H9 (cell line): ENCODE measurements at regions not wholly inside any gene's neighbourhood (a gene's known extent, or its start where the extent isn't known, plus 50 kb on each side); places are given as distances from the start of the nearest gene placed in this dataset.

Experiments used
- DNase-seq: peaks from one replicate; pipeline ENCODE4 v3.0.0-alpha.2; 2017
- H2AFZ ChIP-seq: one replicate; pipeline ENCODE4 v1.6.1; 2013; ENCODE audit warnings: mild to moderate bottlenecking, low read length, control low read depth, moderate library complexity
- H2AK5ac ChIP-seq: 2 replicates; pipeline ENCODE4 v1.6.1; 2013; ENCODE audit warnings: low read length, control low read depth, mixed read lengths; ENCODE audit not compliant: insufficient read length
- H2BK120ac ChIP-seq: one replicate; pipeline ENCODE4 v1.6.1; 2013; ENCODE audit warnings: low read depth, mild to moderate bottlenecking, low read length, control low read depth, inconsistent platforms; ENCODE audit not compliant: poor library complexity, severe bottlenecking
- H2BK12ac ChIP-seq: 2 replicates; pipeline ENCODE4 v1.6.1; 2013; ENCODE audit warnings: low read length, control low read depth, mixed read lengths, low read depth; ENCODE audit not compliant: insufficient read length
- H2BK15ac ChIP-seq: 2 replicates; pipeline ENCODE4 v1.6.1; 2013; ENCODE audit warnings: low read depth, low read length, control low read depth
- H2BK20ac ChIP-seq: one replicate; pipeline ENCODE4 v1.6.1; 2013; ENCODE audit warnings: low read depth, mild to moderate bottlenecking, low read length, control low read depth, inconsistent platforms; ENCODE audit not compliant: poor library complexity, severe bottlenecking
- H2BK5ac ChIP-seq: 2 replicates; pipeline ENCODE4 v1.6.1; 2013; ENCODE audit warnings: low read length, control low read depth, mixed read lengths; ENCODE audit not compliant: insufficient read length
- H3K14ac ChIP-seq: 2 replicates; pipeline ENCODE4 v1.6.1; 2013; ENCODE audit warnings: low read length, control low read depth; ENCODE audit not compliant: insufficient read depth
- H3K18ac ChIP-seq: 2 replicates; pipeline ENCODE4 v1.6.1; 2013; ENCODE audit warnings: low read depth, mild to moderate bottlenecking, mixed read lengths, low read length, control low read depth; ENCODE audit not compliant: insufficient read length
- H3K23ac ChIP-seq: 2 replicates; pipeline ENCODE4 v1.6.1; 2013; ENCODE audit warnings: low read length, control low read depth, mixed read lengths, low read depth; ENCODE audit not compliant: insufficient read length
- H3K23me2 ChIP-seq: 2 replicates; pipeline ENCODE4 v1.6.1; 2013; ENCODE audit warnings: low read depth, mild to moderate bottlenecking, mixed read lengths, low read length, control low read depth; ENCODE audit not compliant: insufficient read length, poor library complexity, severe bottlenecking
- H3K27ac ChIP-seq: 2 replicates; pipeline ENCODE4 v1.5.1; 2013; ENCODE audit warnings: low read length, control low read depth, mixed read lengths, low read depth; ENCODE audit not compliant: insufficient read length
- H3K27me3 ChIP-seq: 2 replicates; pipeline ENCODE4 v1.6.1; 2013; ENCODE audit warnings: low read length, control low read depth, inconsistent platforms; ENCODE audit not compliant: insufficient read depth
- H3K4ac ChIP-seq: 2 replicates; pipeline ENCODE4 v1.6.1; 2013; ENCODE audit warnings: low read depth, mild to moderate bottlenecking, control low read depth, inconsistent platforms, low read length, moderate library complexity
- H3K4me1 ChIP-seq: 2 replicates; pipeline ENCODE4 v1.6.1; 2013; ENCODE audit warnings: low read length, control low read depth, inconsistent platforms; ENCODE audit not compliant: insufficient read depth
- H3K4me2 ChIP-seq: 2 replicates; pipeline ENCODE4 v1.6.1; 2013; ENCODE audit warnings: low read length, control low read depth, mixed read lengths; ENCODE audit not compliant: insufficient read length, insufficient read depth
- H3K56ac ChIP-seq: 2 replicates; pipeline ENCODE4 v1.6.1; 2013; ENCODE audit warnings: low read depth, mild to moderate bottlenecking, mixed read lengths, low read length, control low read depth; ENCODE audit not compliant: insufficient read length
- H3K79me1 ChIP-seq: 2 replicates; pipeline ENCODE4 v1.6.1; 2013; ENCODE audit warnings: low read depth, mild to moderate bottlenecking, moderate library complexity, low read length, control low read depth, inconsistent platforms; ENCODE audit not compliant: insufficient read depth, poor library complexity, severe bottlenecking
- H3K79me2 ChIP-seq: 2 replicates; pipeline ENCODE4 v1.6.1; 2013; ENCODE audit warnings: low read length, control low read depth, inconsistent platforms; ENCODE audit not compliant: insufficient read depth
- H3K9ac ChIP-seq: 2 replicates; pipeline ENCODE4 v1.6.1; 2013; ENCODE audit warnings: low read length, control low read depth, mixed read lengths; ENCODE audit not compliant: insufficient read length; ENCODE audit errors: extremely low read depth
- H3K9me3 ChIP-seq: one replicate; pipeline ENCODE4 v1.6.1; 2013; ENCODE audit warnings: low read depth, low read length, inconsistent platforms; ENCODE audit not compliant: control insufficient read depth
- H3T11ph ChIP-seq: one replicate; pipeline ENCODE4 v1.6.1; 2013; ENCODE audit warnings: mild to moderate bottlenecking, low read length, control low read depth, inconsistent platforms
- H4K20me1 ChIP-seq: one replicate; pipeline ENCODE4 v1.6.1; 2013; ENCODE audit not compliant: control insufficient read depth, insufficient read length, insufficient read depth
- H4K5ac ChIP-seq: 2 replicates; pipeline ENCODE4 v1.6.1; 2013; ENCODE audit warnings: low read depth, mild to moderate bottlenecking, mixed read lengths, low read length, control low read depth; ENCODE audit not compliant: insufficient read length
- H4K8ac ChIP-seq: replicated peaks from 2 replicates; pipeline ENCODE4 v1.6.1; 2013; ENCODE audit warnings: low read length, control low read depth, mixed read lengths, low read depth; ENCODE audit not compliant: insufficient read length
- H4K91ac ChIP-seq: 2 replicates; pipeline ENCODE4 v1.6.1; 2013; ENCODE audit warnings: low read depth, mild to moderate bottlenecking, moderate library complexity, mixed read lengths, low read length, control low read depth; ENCODE audit not compliant: insufficient read length
- H3K27ac Mint-ChIP-seq, 3 experiments: 2 replicates in 2 of 3; 3 replicates in 1 of 3; pipeline ENCODE4 v1.8.0; 2020 to 2021; ENCODE audit warnings: mixed read lengths in 3 of 3, mild to moderate bottlenecking in 1 of 3, moderate library complexity in 1 of 3
- H3K27me3 Mint-ChIP-seq: 2 replicates; pipeline ENCODE4 v1.8.0; 2021; ENCODE audit warnings: low read depth, mild to moderate bottlenecking, moderate library complexity, mixed read lengths
- H3K36me3 Mint-ChIP-seq, 3 experiments: 2 replicates in 2 of 3; 3 replicates in 1 of 3; pipeline ENCODE4 v1.8.0; 2020 to 2021; ENCODE audit warnings: low read depth in 3 of 3, mixed read lengths in 3 of 3; ENCODE audit not compliant: insufficient read depth in 1 of 3
- H3K4me1 Mint-ChIP-seq, 2 experiments: 2 replicates each; pipeline ENCODE4 v1.8.0; 2020; ENCODE audit warnings: mixed read lengths in 2 of 2
- H3K4me3 Mint-ChIP-seq, 2 experiments: 2 replicates in 1 of 2; 3 replicates in 1 of 2; pipeline ENCODE4 v1.8.0; 2020 to 2021; ENCODE audit warnings: mild to moderate bottlenecking in 2 of 2, mixed read lengths in 2 of 2, moderate library complexity in 1 of 2
- H3K9me3 Mint-ChIP-seq, 2 experiments: 2 replicates in 1 of 2; 3 replicates in 1 of 2; pipeline ENCODE4 v1.8.0; 2020; ENCODE audit warnings: mild to moderate bottlenecking in 2 of 2, mixed read lengths in 2 of 2, moderate library complexity in 1 of 2
- CTCF ChIP-seq: fragments of 200-600 bp; sonication (generic); conservative IDR thresholded peaks from 3 replicates; pipeline ENCODE4 v1.8.0; 2021; ENCODE audit warnings: antibody characterized with exemption, mild to moderate bottlenecking
- WGBS: extraction: QIAGEN DNeasy Blood & Tissue Kit; methylation state at CpG from one replicate; pipeline ENCODE4 v1.1.7; 2013; ENCODE audit warnings: missing lambda C conversion rate, low lambda C conversion rate, mixed read lengths; ENCODE audit not compliant: insufficient read length; ENCODE audit errors: extremely low coverage; 5-methylcytosine and 5-hydroxymethylcytosine counted together

- Histone ChIP-seq H2BK20ac (no peak overlapping the region), H3T11ph (no peak overlapping the region), H4K91ac (no peak overlapping the region), H3K27me3 (no peaks in the 10 kb centered on the region), H3K79me2 (no peaks in the 10 kb centered on the region), H3K9me3 (no peaks in the 10 kb centered on the region), H3K23me2 (no peaks in the 10 kb centered on the region), H3K4ac (no peak overlapping the region), H2BK5ac (no peak overlapping the region), H3K18ac (no peak overlapping the region), H4K8ac (no peak overlapping the region), H2AFZ (no peak overlapping the region), H3K14ac (no peak overlapping the region), H3K23ac (no peak overlapping the region), H3K9ac (no peak overlapping the region), H3K27ac (no peak overlapping the region), H3K56ac (no peak overlapping the region), H4K20me1 (no peaks in the 10 kb centered on the region), H2BK12ac (no peak overlapping the region), H2BK15ac (no peak overlapping the region), H3K4me2 (no peak overlapping the region), H4K5ac (no peak overlapping the region), H2AK5ac (no peak overlapping the region), H3K4me1 (peaks cover under 1% of the 10 kb centered on the region; the same call in 1 of the 2 replicates), H3K79me1 (no peaks in the 10 kb centered on the region), H2BK120ac (no peak overlapping the region)
- no peak overlapping the region for H3K4me3 Mint-ChIP-seq
- DNase-seq = no peak
- H3K9me3 Mint-ChIP-seq = peaks cover 9 to 10% of the 10 kb centered on the region in 2 experiments
- peaks cover 0 to 14% (median 5%) of the 10 kb centered on the region in 3 experiments; a peak in 5 of 7 replicates for H3K36me3 Mint-ChIP-seq
- no peak for TF ChIP-seq CTCF
- H3K4me1 Mint-ChIP-seq = peaks cover 1 to 2% of the 10 kb centered on the region in 2 experiments
- no CpG with 5 or more reads among the region's 3 CpGs for WGBS
- H3K27me3 Mint-ChIP-seq = no peaks in the 10 kb centered on the region
- H3K27ac Mint-ChIP-seq = no peak overlapping the region
Measured at GRCh38 chr16:58933186-58933585, 199.1 kb upstream of the GOT2 start.
